ENCODE measurements at regions not wholly inside any gene's neighbourhood (a gene's known extent, or its start where the extent isn't known, plus 50 kb on each side); places are given as distances from the start of the nearest gene placed in this dataset.

- DNase-seq, result no peak
Measured at GRCh38 chr12:42846782-42847181, 257.2 kb upstream of the PRICKLE1 start.

- no peak for DNase-seq
Measured at GRCh38 chr12:42834062-42834461, 244.5 kb upstream of the PRICKLE1 start.

- DNase-seq, result no peak
Measured at GRCh38 chr12:42828836-42829235, 239.3 kb upstream of the PRICKLE1 start.

GRCh38 chr12:42824327-42824726, 234.8 kb upstream of the PRICKLE1 start:
- DNase-seq, result no peak

GRCh38 chr12:42823679-42824078, 234.1 kb upstream of the PRICKLE1 start:
- DNase-seq, result no peak

GRCh38 chr12:42819846-42820245, 230.3 kb upstream of the PRICKLE1 start:
- DNase-seq, result no peak

GRCh38 chr12:42815068-42815467, 225.5 kb upstream of the PRICKLE1 start:
- DNase-seq, result no peak

- DNase-seq, result no peak
Measured at GRCh38 chr12:42812871-42813270, 223.3 kb upstream of the PRICKLE1 start.

GRCh38 chr12:42812086-42812485, 222.5 kb upstream of the PRICKLE1 start:
- DNase-seq, result no peak

- no peak for DNase-seq
Measured at GRCh38 chr12:42810006-42810405, 220.5 kb upstream of the PRICKLE1 start.

- no peak for DNase-seq
Measured at GRCh38 chr12:42809226-42809625, 219.7 kb upstream of the PRICKLE1 start.

GRCh38 chr12:42807766-42808165, 218.2 kb upstream of the PRICKLE1 start:
- no peak for DNase-seq

- no peak for DNase-seq
Measured at GRCh38 chr12:42807251-42807650, 217.7 kb upstream of the PRICKLE1 start.

GRCh38 chr12:42804928-42805327, 215.4 kb upstream of the PRICKLE1 start:
- no peak for DNase-seq

GRCh38 chr12:42802785-42803189, 213.2 kb upstream of the PRICKLE1 start:
- no peak for DNase-seq

GRCh38 chr12:42801271-42801670, 211.7 kb upstream of the PRICKLE1 start:
- DNase-seq, result no peak

GRCh38 chr12:42799966-42800365, 210.4 kb upstream of the PRICKLE1 start:
- no peak for DNase-seq

- DNase-seq, result no peak
Measured at GRCh38 chr12:42798811-42799438, 209.4 kb upstream of the PRICKLE1 start.

- DNase-seq, result no peak
Measured at GRCh38 chr12:42794806-42795205, 205.3 kb upstream of the PRICKLE1 start.

GRCh38 chr12:42793166-42793565, 203.6 kb upstream of the PRICKLE1 start:
- DNase-seq, result no peak

- no peak for DNase-seq
Measured at GRCh38 chr12:42792265-42792664, 202.7 kb upstream of the PRICKLE1 start.

GRCh38 chr12:42791399-42791798, 201.9 kb upstream of the PRICKLE1 start:
- DNase-seq, result no peak

- no peak for DNase-seq
Measured at GRCh38 chr12:42790761-42791151, 201.2 kb upstream of the PRICKLE1 start.

- no peak for DNase-seq
Measured at GRCh38 chr12:42789808-42790760, 200.5 kb upstream of the PRICKLE1 start.

All from retina (tissue), 1 donor.